Astrocyte of the cerebellum (primary cell): ENCODE measurements at regions not wholly inside any gene's neighbourhood (a gene's known extent, or its start where the extent isn't known, plus 50 kb on each side); places are given as distances from the start of the nearest gene placed in this dataset.
A peak's percentile ranks its signal among the peaks of the same experiment; 100 is the strongest.

ENCODE experiments used
- DNase-seq: peaks from one replicate; pipeline ENCODE4 v3.0.0-alpha.2; 2011; ENCODE audit warnings: low read depth
- H3K4me3 ChIP-seq: 2 replicates; pipeline ENCODE4 v1.5.1; 2011; ENCODE audit warnings: mild to moderate bottlenecking, low read depth, low read length, moderate library complexity
- in situ Hi-C: cut with HindIII; loops from 2 replicates; pipeline ENCODE4 v1.10.0; 2017; ENCODE audit warnings: low sequenced_read_pairs
- TF ChIP-seq, protein P1 (sequence below): IDR thresholded peaks from 2 replicates; pipeline ENCODE4 v1.5.1; 2012; ENCODE audit warnings: low read length, low read depth, moderate library complexity, mild to moderate bottlenecking; ENCODE audit errors: missing control alignments

DNA sequence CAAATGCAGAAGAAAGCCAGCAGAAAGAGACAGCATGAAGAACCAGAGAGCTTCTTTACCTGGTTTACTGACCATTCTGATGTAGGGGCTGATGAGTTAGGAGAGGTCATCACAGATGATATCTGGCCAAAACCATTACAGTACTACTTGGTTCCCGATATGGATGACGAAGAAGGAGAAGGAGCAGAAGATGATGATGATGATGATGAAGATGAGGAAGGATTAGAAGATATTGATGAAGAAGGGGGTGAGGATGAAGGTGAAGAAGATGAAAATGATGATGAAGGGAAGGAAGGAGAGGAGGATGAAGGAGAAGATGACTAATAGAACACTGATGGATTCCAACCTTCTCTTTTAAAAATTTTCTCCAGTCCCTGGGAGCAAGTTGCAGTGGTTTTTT lies 178.2 kb upstream of the CRY1 start:
- TF ChIP-seq, protein P1, sequence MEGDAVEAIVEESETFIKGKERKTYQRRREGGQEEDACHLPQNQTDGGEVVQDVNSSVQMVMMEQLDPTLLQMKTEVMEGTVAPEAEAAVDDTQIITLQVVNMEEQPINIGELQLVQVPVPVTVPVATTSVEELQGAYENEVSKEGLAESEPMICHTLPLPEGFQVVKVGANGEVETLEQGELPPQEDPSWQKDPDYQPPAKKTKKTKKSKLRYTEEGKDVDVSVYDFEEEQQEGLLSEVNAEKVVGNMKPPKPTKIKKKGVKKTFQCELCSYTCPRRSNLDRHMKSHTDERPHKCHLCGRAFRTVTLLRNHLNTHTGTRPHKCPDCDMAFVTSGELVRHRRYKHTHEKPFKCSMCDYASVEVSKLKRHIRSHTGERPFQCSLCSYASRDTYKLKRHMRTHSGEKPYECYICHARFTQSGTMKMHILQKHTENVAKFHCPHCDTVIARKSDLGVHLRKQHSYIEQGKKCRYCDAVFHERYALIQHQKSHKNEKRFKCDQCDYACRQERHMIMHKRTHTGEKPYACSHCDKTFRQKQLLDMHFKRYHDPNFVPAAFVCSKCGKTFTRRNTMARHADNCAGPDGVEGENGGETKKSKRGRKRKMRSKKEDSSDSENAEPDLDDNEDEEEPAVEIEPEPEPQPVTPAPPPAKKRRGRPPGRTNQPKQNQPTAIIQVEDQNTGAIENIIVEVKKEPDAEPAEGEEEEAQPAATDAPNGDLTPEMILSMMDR, result no peak
- H3K4me3 ChIP-seq, result no peak overlapping the region
- no peak for DNase-seq
- in situ Hi-C loops, result no loop called here

DNA sequence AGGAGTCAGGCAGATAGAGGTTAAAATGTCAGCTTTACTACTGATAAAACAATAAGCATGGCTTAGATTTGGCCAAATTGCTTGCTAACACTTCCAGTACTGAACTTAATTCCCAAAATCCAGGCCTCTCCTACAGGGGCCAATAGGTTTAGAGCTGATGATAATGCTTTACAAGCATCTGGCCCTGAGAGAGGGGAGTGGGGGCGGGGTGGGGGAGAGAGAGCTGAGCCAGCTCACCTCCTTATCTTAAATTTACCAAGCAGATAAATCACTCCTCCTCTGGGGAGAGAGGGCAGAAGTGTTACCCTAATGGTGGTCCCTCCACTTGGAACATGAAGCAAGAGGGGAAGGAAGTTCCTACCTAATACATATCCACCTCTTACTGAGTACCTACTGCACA lies 182.2 kb upstream of the CRY1 start:
- H3K4me3 ChIP-seq, result no peak overlapping the region
- TF ChIP-seq, protein P1, result no peak
- in situ Hi-C loops, result no loop called here
- DNase-seq, result no peak

DNA sequence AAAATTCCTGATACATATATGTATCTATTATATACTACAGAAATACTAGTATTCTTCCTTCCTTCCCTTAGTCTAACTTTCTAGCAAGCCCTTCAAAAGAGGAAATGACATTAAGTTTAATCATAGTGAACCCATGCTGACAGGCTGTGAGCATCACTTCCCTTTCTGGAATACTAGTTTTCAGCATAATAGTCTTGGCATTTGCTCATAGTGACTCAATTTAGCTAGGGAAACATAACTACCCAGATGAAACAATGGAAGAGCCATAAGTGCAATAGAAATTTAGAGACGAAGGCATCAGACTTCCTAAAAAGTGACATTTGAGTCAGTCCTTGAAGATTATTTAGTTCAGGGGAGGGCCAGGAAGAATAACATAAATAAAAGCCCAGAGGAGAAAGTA lies 184.5 kb upstream of the CRY1 start:
- peak; percentile 61 for DNase-seq
- in situ Hi-C loops, result no loop called here
- H3K4me3 ChIP-seq, result no peak overlapping the region
- TF ChIP-seq, protein P1, result no peak

DNA sequence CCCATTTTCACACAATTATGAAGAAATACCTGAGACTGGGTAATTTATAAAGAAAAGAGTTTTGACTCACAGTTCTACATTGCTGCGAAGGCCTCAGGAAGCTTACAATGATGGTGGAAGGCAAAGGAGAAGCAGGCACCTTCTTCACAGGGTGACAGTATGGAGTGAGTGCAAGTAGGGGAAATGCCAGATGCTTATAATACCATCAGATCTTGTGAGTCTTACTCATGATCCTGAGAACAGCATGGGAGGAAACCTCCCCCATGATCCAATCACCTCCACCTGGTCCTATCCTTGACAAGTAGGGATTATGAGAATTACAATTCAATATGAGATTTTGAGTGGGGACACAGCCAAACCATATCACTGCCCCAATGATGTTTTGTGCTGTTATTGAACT lies 189.3 kb upstream of the CRY1 start:
- no peak for DNase-seq
- H3K4me3 ChIP-seq, result no peak overlapping the region
- TF ChIP-seq, protein P1, result no peak
- in situ Hi-C loops, result no loop called here

DNA sequence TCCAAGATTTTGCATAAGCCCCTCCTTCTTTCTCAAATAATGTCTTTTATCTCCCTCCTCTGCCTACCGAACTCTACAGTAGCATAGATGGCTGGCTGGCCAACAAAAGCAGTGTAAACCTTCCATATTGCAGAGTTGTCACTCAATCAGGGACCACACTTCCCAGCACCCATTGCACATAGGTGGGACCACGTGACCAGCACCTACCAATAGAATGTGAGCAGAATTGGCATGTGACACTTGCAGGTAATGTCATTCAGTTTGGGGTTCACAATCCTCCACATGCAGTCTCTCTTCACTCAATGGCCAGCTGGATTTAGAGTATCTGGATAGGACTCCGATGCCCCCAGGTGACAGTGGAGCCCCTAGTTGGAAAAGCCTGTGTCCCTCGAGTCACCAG lies 190.3 kb upstream of the CRY1 start:
- in situ Hi-C loops, result no loop called here
- TF ChIP-seq, protein P1, result no peak
- no peak overlapping the region for H3K4me3 ChIP-seq
- DNase-seq, result no peak

DNA sequence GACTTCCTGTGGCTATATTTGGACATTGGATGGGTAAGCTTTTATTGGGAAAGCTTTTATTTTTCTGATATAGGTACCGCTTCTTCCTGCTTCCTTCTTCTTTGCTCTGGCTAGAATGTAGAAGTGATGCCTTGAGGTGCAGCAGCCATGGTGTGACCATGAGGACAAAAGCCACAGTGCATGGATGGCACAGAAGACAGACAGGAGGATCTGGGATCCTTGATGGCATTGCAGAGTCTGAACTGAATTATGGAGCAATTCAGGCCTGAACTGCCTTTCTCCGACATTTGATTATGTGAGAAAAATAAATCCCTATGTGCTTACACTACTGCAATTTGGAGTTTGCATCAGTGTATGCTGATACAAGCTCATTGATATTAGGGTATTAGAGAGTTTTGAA lies 191.3 kb upstream of the CRY1 start:
- in situ Hi-C loops, result no loop called here
- H3K4me3 ChIP-seq, result no peak overlapping the region
- TF ChIP-seq, protein P1, result no peak
- DNase-seq, result no peak
